ENCODE measurements at regions not wholly inside any gene's neighbourhood (a gene's known extent, or its start where the extent isn't known, plus 50 kb on each side); places are given as distances from the start of the nearest gene placed in this dataset.

GRCh38 chr9:126218359-126219125 lies 108.1 kb upstream of the MVB12B start:
- Mint-ChIP-seq H3K9me3 (peaks cover 4% of the 10 kb centered on the region), H3K4me3 (no peak overlapping the region), H3K4me1 (ENCODE audit: low read depth) (no peaks in the 10 kb centered on the region), H3K36me3 (ENCODE audit: low read depth) (no peaks in the 10 kb centered on the region), H3K27me3 (peaks cover 70% of the 10 kb centered on the region), H3K27ac (no peak overlapping the region)
- ChIA-PET CTCF (no interaction called here), POLR2A (no interaction called here)
- Histone ChIP-seq H3K36me3 (ENCODE audit: insufficient read depth, low read length) (no peaks in the 10 kb centered on the region), H3K9me3 (ENCODE audit: control insufficient read depth in 1 of 2, insufficient read depth in 1 of 2, low read length in 2 of 2) (peaks cover 4 to 20% of the 10 kb centered on the region in 2 experiments), H3K4me1 (ENCODE audit: insufficient read depth, low read length) (peaks cover 5% of the 10 kb centered on the region), H3K4me3 (ENCODE audit: low read length) (no peak overlapping the region), H3K27me3 (ENCODE audit: control insufficient read depth in 1 of 2, insufficient read depth in 2 of 2, low read length in 2 of 2) (peaks cover 38 to 61% of the 10 kb centered on the region in 2 experiments), H3K27ac (ENCODE audit: low read depth in 1 of 2, low read length in 2 of 2) (no peak overlapping the region)
- TF ChIP-seq CTCF (IDR thresholded peaks at IDR 0.05): no peak
- ATAC-seq (ENCODE audit: poor library complexity): no peak
- intact Hi-C loops (cut with DNase I, micrococcal nuclease): no loop called here
- no peak for DNase-seq

- peaks cover 77% of the 10 kb centered on the region for H3K27me3 Mint-ChIP-seq
- no peaks in the 10 kb centered on the region for H3K36me3 ChIP-seq (ENCODE audit: insufficient read depth, low read length)
- CTCF ChIA-PET: no interaction called here
- DNase-seq (no peak), ATAC-seq (ENCODE audit: poor library complexity) (no peak)
- H3K9me3 Mint-ChIP-seq: peaks cover 2% of the 10 kb centered on the region
- H3K4me1 Mint-ChIP-seq (ENCODE audit: low read depth): peaks cover 4% of the 10 kb centered on the region
- peaks cover 5% of the 10 kb centered on the region for H3K4me1 ChIP-seq (ENCODE audit: insufficient read depth, low read length)
- H3K27me3 ChIP-seq (ENCODE audit: control insufficient read depth in 1 of 2, insufficient read depth in 2 of 2, low read length in 2 of 2): peaks cover 43 to 67% of the 10 kb centered on the region in 2 experiments
- H3K4me3 Mint-ChIP-seq: no peak overlapping the region
- peaks cover under 1 to 26% of the 10 kb centered on the region in 2 experiments for H3K9me3 ChIP-seq (ENCODE audit: control insufficient read depth in 1 of 2, insufficient read depth in 1 of 2, low read length in 2 of 2)
- intact Hi-C loops (cut with DNase I, micrococcal nuclease): no loop called here
- no peak overlapping the region for H3K27ac Mint-ChIP-seq
- no peak overlapping the region for H3K27ac ChIP-seq (ENCODE audit: low read depth in 1 of 2, low read length in 2 of 2)
- no peak for TF ChIP-seq CTCF (IDR thresholded peaks at IDR 0.05)
- no peak overlapping the region for H3K4me3 ChIP-seq (ENCODE audit: low read length)
- H3K36me3 Mint-ChIP-seq (ENCODE audit: low read depth): no peaks in the 10 kb centered on the region
- POLR2A ChIA-PET: no interaction called here
These were observed 107.5 kb upstream of the MVB12B start for GRCh38 chr9:126219166-126219565.

GRCh38 chr9:126219648-126220063 lies 107.0 kb upstream of the MVB12B start:
- POLR2A ChIA-PET: no interaction called here
- Mint-ChIP-seq H3K4me1 (ENCODE audit: low read depth) (peaks cover 6% of the 10 kb centered on the region), H3K27ac (no peak overlapping the region), H3K27me3 (peaks cover 82% of the 10 kb centered on the region), H3K4me3 (no peak overlapping the region), H3K36me3 (ENCODE audit: low read depth) (no peaks in the 10 kb centered on the region), H3K9me3 (no peaks in the 10 kb centered on the region)
- DNase-seq: no peak
- CTCF ChIA-PET: no interaction called here
- peaks cover 43 to 71% of the 10 kb centered on the region in 2 experiments for H3K27me3 ChIP-seq (ENCODE audit: control insufficient read depth in 1 of 2, insufficient read depth in 2 of 2, low read length in 2 of 2)
- no peak overlapping the region for H3K4me3 ChIP-seq (ENCODE audit: low read length)
- H3K4me1 ChIP-seq (ENCODE audit: insufficient read depth, low read length): peaks cover 5% of the 10 kb centered on the region
- no peaks in the 10 kb centered on the region for H3K36me3 ChIP-seq (ENCODE audit: insufficient read depth, low read length)
- H3K27ac ChIP-seq (ENCODE audit: low read depth in 1 of 2, low read length in 2 of 2): no peak overlapping the region
- intact Hi-C loops (cut with DNase I, micrococcal nuclease): no loop called here
- no peak for TF ChIP-seq CTCF (IDR thresholded peaks at IDR 0.05)
- peaks cover 0 to 28% of the 10 kb centered on the region in 2 experiments for H3K9me3 ChIP-seq (ENCODE audit: control insufficient read depth in 1 of 2, insufficient read depth in 1 of 2, low read length in 2 of 2)
- ATAC-seq (ENCODE audit: poor library complexity): no peak
